GM18505 (cell line): ENCODE measurements at regions not wholly inside any gene's neighbourhood (a gene's known extent, or its start where the extent isn't known, plus 50 kb on each side); places are given as distances from the start of the nearest gene placed in this dataset.

Experiments used
- ATAC-seq: cut with Tn5 transposase; IDR thresholded peaks from one replicate; pipeline ENCODE4 v1.9.1; 2021; ENCODE audit not compliant: unreplicated experiment
- POLR2A ChIP-seq: IDR thresholded peaks from 4 replicates; pipeline ENCODE4 v1.6.1; 2011; ENCODE audit warnings: borderline replicate concordance; ENCODE audit not compliant: insufficient read depth, insufficient read length; ENCODE audit errors: extremely low read depth

- no peak for TF ChIP-seq POLR2A
- ATAC-seq = no peak
Observed at GRCh38 chr12:115172521-115172920, 488.5 kb upstream of the TBX3 start.

GRCh38 chr12:115169981-115170380, 486.0 kb upstream of the TBX3 start:
- ATAC-seq = no peak
- TF ChIP-seq POLR2A = no peak

GRCh38 chr12:115166698-115167315, 482.8 kb upstream of the TBX3 start:
- TF ChIP-seq POLR2A = no peak
- ATAC-seq = no peak

GRCh38 chr12:115163710-115164109, 479.7 kb upstream of the TBX3 start:
- TF ChIP-seq POLR2A = no peak
- ATAC-seq = no peak

GRCh38 chr12:115160271-115161128, 476.5 kb upstream of the TBX3 start:
- no peak for ATAC-seq
- no peak for TF ChIP-seq POLR2A

GRCh38 chr12:115158816-115159215, 474.8 kb upstream of the TBX3 start:
- ATAC-seq = no peak
- TF ChIP-seq POLR2A = no peak

GRCh38 chr12:115155665-115156645, 472.0 kb upstream of the TBX3 start:
- TF ChIP-seq POLR2A = no peak
- no peak for ATAC-seq

- no peak for TF ChIP-seq POLR2A
Observed at GRCh38 chr12:115149685-115150378, 465.9 kb upstream of the TBX3 start.

GRCh38 chr12:115149279-115149678, 465.3 kb upstream of the TBX3 start:
- no peak for ATAC-seq
- no peak for TF ChIP-seq POLR2A

More at GRCh38 chr12:115149685-115150378, 465.9 kb upstream of the TBX3 start:
- no peak for ATAC-seq

- ATAC-seq = no peak
Observed at GRCh38 chr12:115147916-115148315, 463.9 kb upstream of the TBX3 start.

GRCh38 chr12:115146453-115146852, 462.5 kb upstream of the TBX3 start:
- no peak for TF ChIP-seq POLR2A
- ATAC-seq = no peak

More at GRCh38 chr12:115147916-115148315, 463.9 kb upstream of the TBX3 start:
- TF ChIP-seq POLR2A = no peak

- no peak for TF ChIP-seq POLR2A
- no peak for ATAC-seq
Observed at GRCh38 chr12:115144425-115144824, 460.4 kb upstream of the TBX3 start.
